ENCODE measurements at regions not wholly inside any gene's neighbourhood (a gene's known extent, or its start where the extent isn't known, plus 50 kb on each side); places are given as distances from the start of the nearest gene placed in this dataset.

GRCh38 chr5:17167171-17167891 lies 50.1 kb upstream of the BASP1 start:
- peak; percentile 8 for DNase-seq (ENCODE audit: low read depth)
